ENCODE measurements at regions not wholly inside any gene's neighbourhood (a gene's known extent, or its start where the extent isn't known, plus 50 kb on each side); places are given as distances from the start of the nearest gene placed in this dataset.

- no peak for TF ChIP-seq TAF1 (IDR thresholded peaks at IDR 0.05; ENCODE audit: borderline replicate concordance, low read depth, low read length)
- no peak for TF ChIP-seq POLR2AphosphoS5 (IDR thresholded peaks at IDR 0.05; ENCODE audit: low read depth, low read length)
- no peak for TF ChIP-seq POLR2A (IDR thresholded peaks at IDR 0.05; ENCODE audit: low read depth, low read length)
Measured at GRCh38 chr4:180769791-180770190, 1473.4 kb upstream of the TENM3 start.
